K562 (cell line): ENCODE measurements at regions not wholly inside any gene's neighbourhood (a gene's known extent, or its start where the extent isn't known, plus 50 kb on each side); places are given as distances from the start of the nearest gene placed in this dataset.
A peak's percentile ranks its signal among the peaks of the same experiment; 100 is the strongest.

Experiments used
- CCNT2 ChIP-seq: IDR thresholded peaks from 2 replicates; pipeline ENCODE4 v1.6.1; 2011; ENCODE audit warnings: borderline replicate concordance, low read depth, mild to moderate bottlenecking, moderate library complexity, mixed read lengths, low read length; ENCODE audit not compliant: insufficient read length; ENCODE audit errors: extremely low read depth
- CUX1 ChIP-seq: fragments of 200-800 bp; sonication (Bioruptor generic); IDR thresholded peaks from 2 replicates; pipeline ENCODE4 v1.6.1; 2016; ENCODE audit warnings: missing genetic modification characterization, missing compliant biosample characterization
- FOXA3 ChIP-seq, 2 experiments: fragments of 450-650 bp in 1 of 2; sonication (generic) in 1 of 2; formaldehyde crosslinking; IDR thresholded peaks in 1 of 2; conservative IDR thresholded peaks in 1 of 2; 2 replicates each; pipeline versions ENCODE4 v1.4.0 to v1.8.0; 2020 to 2022; ENCODE audit warnings: mild to moderate bottlenecking in 2 of 2, missing genetic modification reagents in 1 of 2
- NCOR1 ChIP-seq: fragments of 450-650 bp; IDR thresholded peaks from 2 replicates; pipeline ENCODE4 v1.6.1; 2016; ENCODE audit warnings: mild to moderate bottlenecking, moderate library complexity
- NFE2 ChIP-seq: IDR thresholded peaks from 2 replicates; pipeline ENCODE4 v1.6.1; 2014; ENCODE audit warnings: antibody characterized with exemption, low read depth
- NFE2L1 ChIP-seq: fragments of 450-650 bp; IDR thresholded peaks from 2 replicates; pipeline ENCODE4 v1.6.1; 2016; ENCODE audit warnings: missing genetic modification characterization, low read depth, mild to moderate bottlenecking, missing compliant biosample characterization, moderate library complexity, borderline replicate concordance
- NR2C1 ChIP-seq, 2 experiments: fragments of 450-650 bp; IDR thresholded peaks; 2 replicates each; pipeline ENCODE4 v1.6.1; 2017; ENCODE audit warnings: mild to moderate bottlenecking in 2 of 2, antibody characterized with exemption in 1 of 2, inconsistent platforms in 1 of 2, missing compliant biosample characterization in 1 of 2, missing genetic modification characterization in 1 of 2
- RREB1 ChIP-seq: fragments of 250-450 bp; sonication (Bioruptor Pico); IDR thresholded peaks from 2 replicates; pipeline ENCODE4 v1.4.0; 2020
- SMAD4 ChIP-seq: fragments of 250-450 bp; sonication (Bioruptor Pico); conservative IDR thresholded peaks from 2 replicates; pipeline ENCODE4 v1.8.0; 2021; ENCODE audit warnings: inconsistent platforms, mild to moderate bottlenecking, moderate library complexity
- USF2 ChIP-seq: sonication (generic); formaldehyde crosslinking; IDR thresholded peaks from 2 replicates; pipeline ENCODE4 v1.5.0; 2020; ENCODE audit warnings: missing genetic modification reagents
- ZFP36 ChIP-seq: fragments of 150-350 bp; IDR thresholded peaks from 2 replicates; pipeline ENCODE4 v1.6.1; 2018; ENCODE audit warnings: low read length, low read depth; ENCODE audit not compliant: partially characterized antibody
- ZNF143 ChIP-seq: sonication (generic); formaldehyde crosslinking; IDR thresholded peaks from 2 replicates; pipeline ENCODE4 v1.9.0; 2022; ENCODE audit warnings: mild to moderate bottlenecking, missing genetic modification reagents
- ZNF444 ChIP-seq: fragments of 250-450 bp; sonication (Bioruptor Pico); IDR thresholded peaks from 2 replicates; pipeline ENCODE4 v1.4.0; 2020; ENCODE audit warnings: mild to moderate bottlenecking, moderate library complexity

GRCh38 chr7:66539902-66540375, 88.7 kb upstream of the KCTD7 start (continued):
- peak; percentile 57; the same call in 1 of the 2 replicates for TF ChIP-seq CUX1 (CRISPR knock-in tag)
- peak; percentile 96 for TF ChIP-seq NCOR1
- TF ChIP-seq CCNT2 = peak; percentile 81
- TF ChIP-seq NFE2L1 (tag) = no peak
- peak; percentile 69 for TF ChIP-seq NFE2
- no peak for TF ChIP-seq ZNF143 (CRISPR knock-in tag)
- no peak for TF ChIP-seq USF2 (CRISPR knock-in tag)
- TF ChIP-seq FOXA3 (CRISPR knock-in tag; conservative IDR thresholded peaks at IDR 0.05 in 1 of 2, IDR thresholded peaks at IDR 0.05 in 1 of 2) = peak; percentile 55 to 90; a peak in 3 of 4 replicates
- TF ChIP-seq RREB1 (CRISPR knock-in tag) = no peak
- TF ChIP-seq ZNF444 (CRISPR knock-in tag) = no peak; the same call in 1 of the 2 replicates
- TF ChIP-seq NR2C1 (IDR thresholded peaks at IDR 0.05) = no peak
- peak; percentile 53; the same call in 1 of the 2 replicates for TF ChIP-seq NR2C1 (tag; IDR thresholded peaks at IDR 0.05)
- TF ChIP-seq ZFP36 = no peak
- TF ChIP-seq SMAD4 (CRISPR knock-in tag) = peak; percentile 84
